ENCODE measurements at regions not wholly inside any gene's neighbourhood (a gene's known extent, or its start where the extent isn't known, plus 50 kb on each side); places are given as distances from the start of the nearest gene placed in this dataset.

GRCh38 chr3:74564560-74564959, 49.9 kb downstream of the CNTN3 start:
- DNase-seq (ENCODE audit: low read depth, low spot score): no peak

DNA sequence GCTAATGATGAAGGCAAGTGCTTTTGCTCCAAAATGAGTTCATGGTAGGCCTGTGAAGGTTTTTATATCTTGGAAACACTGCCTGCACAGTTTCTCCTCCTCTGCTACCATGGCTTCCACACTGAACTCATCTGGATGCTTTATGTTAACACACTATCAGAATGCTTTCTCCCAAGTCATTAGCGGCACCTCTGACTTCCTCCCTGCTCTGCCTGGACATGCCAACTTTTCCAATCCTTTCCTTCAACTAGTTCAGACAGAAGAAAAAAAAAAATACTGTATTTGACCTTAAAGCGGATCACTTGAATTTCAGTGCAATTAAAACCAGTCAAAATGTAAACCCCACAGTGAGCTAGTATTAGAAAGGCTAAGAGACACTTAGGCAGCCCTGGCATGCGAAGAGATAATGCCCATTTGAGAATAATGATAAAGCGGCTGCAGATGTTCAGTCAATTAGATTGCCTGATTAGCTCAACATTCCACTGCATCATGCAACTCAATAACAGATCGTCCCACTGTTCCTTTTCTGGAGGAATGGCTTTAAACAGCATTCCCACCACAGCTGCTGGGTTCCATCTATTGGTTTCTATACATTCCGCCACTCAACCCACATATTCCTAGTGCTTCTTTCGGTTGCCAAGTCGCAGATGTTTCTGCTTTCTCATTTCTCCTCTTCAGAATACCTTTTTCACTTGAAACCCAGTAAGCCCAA, 51.7 kb downstream of the CNTN3 start:
- no peak for DNase-seq (ENCODE audit: low read depth, low spot score)

- DNase-seq (ENCODE audit: low read depth, low spot score): no peak
These were observed 52.6 kb downstream of the CNTN3 start for GRCh38 chr3:74561881-74562280.

GRCh38 chr3:74559261-74559660, 55.2 kb downstream of the CNTN3 start:
- DNase-seq (ENCODE audit: low read depth, low spot score): no peak

DNA sequence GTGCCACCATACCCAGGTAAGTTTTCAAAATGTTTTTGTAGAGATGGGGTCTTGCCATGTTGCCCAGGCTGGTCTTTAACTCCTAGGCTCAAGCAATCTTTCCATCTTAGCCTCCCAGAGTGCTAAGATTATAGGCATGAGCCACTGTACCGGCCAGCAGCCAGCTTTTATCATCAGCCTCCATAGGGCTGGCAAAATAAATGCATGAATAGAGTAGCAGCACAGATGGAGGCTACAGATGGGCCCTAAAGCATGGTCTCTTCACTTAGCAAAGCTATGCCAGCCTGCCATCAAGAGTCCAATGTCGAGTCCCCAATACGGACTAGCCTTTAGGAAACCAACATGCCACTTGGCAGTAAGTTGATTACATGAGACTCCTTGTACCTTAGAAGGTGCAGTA, 63.8 kb downstream of the CNTN3 start:
- DNase-seq (ENCODE audit: low read depth, low spot score): no peak

DNA sequence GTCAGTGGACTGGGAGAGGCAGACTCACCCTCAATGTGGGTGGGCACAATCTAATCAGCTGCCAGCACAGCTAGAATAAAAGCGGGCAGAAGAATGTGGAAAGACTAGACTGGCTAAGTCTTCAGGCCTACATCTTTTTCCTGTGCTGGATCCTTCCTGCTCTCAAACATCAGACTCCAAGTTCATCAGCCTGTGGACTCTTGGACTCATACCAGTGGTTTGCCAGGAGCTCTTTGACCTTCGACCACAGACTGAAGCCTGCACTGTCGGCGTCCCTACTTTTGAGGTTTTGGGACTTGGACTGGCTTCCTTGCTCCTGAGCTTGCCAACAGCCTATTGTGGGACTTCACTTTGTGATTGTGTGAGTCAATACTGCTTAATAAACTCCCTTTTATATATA, 68.0 kb downstream of the CNTN3 start:
- no peak for DNase-seq (ENCODE audit: low read depth, low spot score)

- no peak for DNase-seq (ENCODE audit: low read depth, low spot score)
These were observed 72.0 kb downstream of the CNTN3 start for GRCh38 chr3:74542441-74542840.

- DNase-seq (ENCODE audit: low read depth, low spot score): no peak
These were observed 74.6 kb downstream of the CNTN3 start for GRCh38 chr3:74539876-74540275.

- no peak for DNase-seq (ENCODE audit: low read depth, low spot score)
These were observed 75.8 kb downstream of the CNTN3 start for GRCh38 chr3:74538669-74539068.

DNA sequence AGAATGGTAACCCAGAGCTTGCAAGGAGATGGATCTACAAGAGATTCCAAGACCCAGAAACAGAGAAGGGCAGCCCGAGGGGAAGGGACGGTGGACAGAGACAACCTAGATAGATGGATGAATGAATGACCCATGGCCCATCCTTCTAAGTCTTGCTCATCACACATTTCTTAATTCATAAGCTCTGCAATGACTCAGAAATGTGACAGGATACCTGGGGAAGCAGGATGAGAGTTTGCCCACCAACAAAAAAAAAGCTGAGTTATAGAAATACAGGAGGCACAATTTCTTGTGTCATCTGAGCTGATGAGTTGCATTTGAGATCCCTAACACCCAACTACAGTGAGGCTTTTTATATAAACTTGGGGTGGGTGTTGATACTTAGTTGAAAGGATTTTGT, 76.6 kb downstream of the CNTN3 start:
- DNase-seq (ENCODE audit: low read depth, low spot score): no peak

DNA sequence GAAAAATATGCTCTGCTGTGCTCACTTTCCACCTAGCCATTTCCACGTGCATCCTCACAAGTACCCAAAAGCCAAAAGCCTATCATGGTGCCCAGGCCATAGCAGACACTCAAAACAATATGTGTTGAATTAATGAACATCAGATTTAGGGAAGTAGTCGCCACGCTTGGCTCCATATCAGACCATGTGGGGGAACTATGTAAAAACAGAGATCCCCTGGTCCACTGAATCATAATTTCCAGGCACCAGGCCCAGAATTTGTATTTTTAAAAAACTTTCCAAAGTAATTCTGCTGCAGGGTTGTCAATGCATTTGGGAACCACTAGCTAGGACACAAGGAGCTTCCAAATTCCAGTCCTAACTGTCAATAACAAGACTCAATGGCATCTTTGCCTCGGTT, 77.3 kb downstream of the CNTN3 start:
- DNase-seq (ENCODE audit: low read depth, low spot score): no peak

DNA sequence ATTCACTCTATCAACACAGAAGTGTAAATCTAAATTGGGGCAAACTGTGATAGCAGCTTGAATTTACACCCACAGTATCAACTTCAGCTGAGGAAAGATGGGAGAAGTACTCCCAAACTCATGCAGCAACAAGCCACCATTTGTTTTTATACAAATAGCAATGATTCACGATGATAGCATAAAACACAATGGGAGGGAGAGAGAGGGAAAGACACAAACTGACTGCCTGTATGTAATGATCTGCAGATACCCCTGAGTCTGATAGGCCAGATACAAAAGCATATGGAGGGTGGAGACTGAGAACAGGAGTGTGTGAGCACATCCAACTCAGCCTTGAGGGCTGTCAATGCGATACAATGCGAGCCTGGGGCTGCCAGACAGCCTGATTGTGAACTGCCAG, 79.2 kb downstream of the CNTN3 start:
- DNase-seq (ENCODE audit: low read depth, low spot score): no peak

- DNase-seq (ENCODE audit: low read depth, low spot score): no peak
These were observed 79.8 kb downstream of the CNTN3 start for GRCh38 chr3:74534611-74535010.

GRCh38 chr3:74532446-74532845, 82.0 kb downstream of the CNTN3 start:
- no peak for DNase-seq (ENCODE audit: low read depth, low spot score)

- DNase-seq (ENCODE audit: low read depth, low spot score): no peak
These were observed 83.0 kb downstream of the CNTN3 start for GRCh38 chr3:74531491-74531890.

DNA sequence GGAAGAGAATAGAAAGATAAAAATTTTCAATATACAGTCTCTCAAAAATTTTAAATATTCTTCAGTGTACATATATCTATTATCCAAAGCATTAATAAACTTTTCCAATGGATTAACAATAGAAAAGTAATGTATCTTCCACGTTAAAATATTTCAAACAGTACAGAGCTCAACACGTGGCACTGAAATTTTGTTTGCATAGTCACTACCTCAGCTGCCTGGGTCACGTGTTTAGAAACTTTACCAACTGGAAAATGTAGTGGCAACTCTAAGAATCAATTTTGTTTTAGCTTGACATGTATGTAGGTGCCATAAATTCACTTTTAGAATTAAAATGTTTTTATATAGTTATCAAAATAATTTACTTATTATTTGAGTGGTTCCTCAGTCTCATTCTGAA, 85.3 kb downstream of the CNTN3 start:
- no peak for DNase-seq (ENCODE audit: low read depth, low spot score)

- no peak for DNase-seq (ENCODE audit: low read depth, low spot score)
These were observed 86.9 kb downstream of the CNTN3 start for GRCh38 chr3:74527566-74527965.

- DNase-seq (ENCODE audit: low read depth, low spot score): no peak
These were observed 90.6 kb downstream of the CNTN3 start for GRCh38 chr3:74523811-74524210.

- no peak for DNase-seq (ENCODE audit: low read depth, low spot score)
These were observed 93.6 kb downstream of the CNTN3 start for GRCh38 chr3:74520895-74521294.

GRCh38 chr3:74518610-74519009, 95.8 kb downstream of the CNTN3 start:
- DNase-seq (ENCODE audit: low read depth, low spot score): no peak

DNA sequence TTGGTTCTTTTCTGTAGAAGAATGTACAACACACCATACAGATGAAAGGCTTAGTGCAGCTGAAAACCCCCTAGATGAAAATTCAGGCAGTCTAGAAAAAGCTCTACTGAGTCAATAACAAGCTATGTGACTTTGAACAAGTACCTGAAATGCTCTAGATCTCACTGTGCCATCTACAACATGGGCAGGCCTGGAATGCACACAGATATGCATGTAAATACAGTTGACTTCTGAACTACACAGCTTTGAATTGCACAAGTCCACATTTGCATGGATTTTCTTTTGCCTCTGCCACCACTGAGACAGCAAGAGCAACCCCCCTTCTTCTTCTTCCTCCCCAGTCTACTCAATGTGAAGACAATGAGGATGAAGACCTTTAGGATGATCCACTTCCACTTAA, 98.4 kb downstream of the CNTN3 start:
- DNase-seq (ENCODE audit: low read depth, low spot score): no peak

GRCh38 chr3:74515451-74515850, 99.0 kb downstream of the CNTN3 start:
- DNase-seq (ENCODE audit: low read depth, low spot score): no peak

GRCh38 chr3:74511078-74511477, 103.4 kb downstream of the CNTN3 start:
- DNase-seq (ENCODE audit: low read depth, low spot score): no peak

DNA sequence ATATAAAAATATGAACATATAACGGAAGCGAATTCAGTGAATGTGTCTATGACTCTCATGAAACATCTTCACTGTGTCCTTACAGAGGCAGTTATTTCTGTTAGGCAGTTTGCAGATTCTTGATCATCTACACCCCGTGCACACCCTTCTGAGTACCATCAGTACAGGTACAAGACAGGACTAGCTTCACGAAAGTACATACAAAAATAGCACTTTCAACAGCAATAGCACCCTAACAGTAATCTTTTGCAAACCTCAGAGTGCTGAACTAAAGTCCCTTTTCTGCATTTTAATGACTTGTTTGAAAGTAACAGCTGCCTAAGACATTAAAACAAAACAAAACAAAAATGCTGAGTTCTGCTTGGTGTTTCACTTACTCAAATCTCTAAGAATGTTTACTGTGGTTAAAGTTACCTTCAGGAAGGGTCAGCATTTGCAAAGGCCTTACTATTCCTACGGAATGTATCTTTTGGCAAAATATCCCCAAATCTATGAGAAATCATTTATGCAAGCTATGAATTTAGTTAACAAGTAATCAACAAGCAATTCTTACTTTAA, 104.1 kb downstream of the CNTN3 start:
- DNase-seq (ENCODE audit: low read depth, low spot score): no peak
